CD14-positive monocyte (primary cell): ENCODE measurements at regions not wholly inside any gene's neighbourhood (a gene's known extent, or its start where the extent isn't known, plus 50 kb on each side); places are given as distances from the start of the nearest gene placed in this dataset.

Source experiments
- DNase-seq, 3 donors: peaks; one replicate each; pipeline ENCODE4 v3.0.0-alpha.2; 2011 to 2022
- H2AFZ ChIP-seq: 2 replicates; pipeline ENCODE4 v1.6.0; 2012; ENCODE audit warnings: mild to moderate bottlenecking, low read depth, low read length, inconsistent platforms; ENCODE audit not compliant: insufficient read depth, poor library complexity, severe bottlenecking
- H3K27ac ChIP-seq, 2 donors: 1 replicate in 1 of 2; 2 replicates in 1 of 2; pipeline ENCODE4 v1.5.1; 2012 to 2013; ENCODE audit warnings: low read length in 2 of 2, control low read depth in 1 of 2, inconsistent platforms in 1 of 2, low read depth in 1 of 2, mild to moderate bottlenecking in 1 of 2
- H3K27me3 ChIP-seq, 2 donors: one replicate each; pipeline versions ENCODE4 v1.6.0 to v1.6.1; 2011 to 2013; ENCODE audit warnings: low read length in 2 of 2; ENCODE audit not compliant: control insufficient read depth in 2 of 2, insufficient read depth in 2 of 2
- H3K36me3 ChIP-seq, 2 donors: replicated peaks in 1 of 2; 1 replicate in 1 of 2; 2 replicates in 1 of 2; pipeline versions ENCODE4 v1.5.1 to v1.6.1; 2012 to 2013; ENCODE audit warnings: low read length in 2 of 2, control low read depth in 1 of 2, inconsistent platforms in 1 of 2, mild to moderate bottlenecking in 1 of 2; ENCODE audit not compliant: insufficient read depth in 2 of 2, control insufficient read depth in 1 of 2
- H3K4me1 ChIP-seq, 2 donors: 1 replicate in 1 of 2; 2 replicates in 1 of 2; pipeline versions ENCODE4 v1.5.1 to v1.6.1; 2012 to 2013; ENCODE audit warnings: low read length in 2 of 2, control low read depth in 1 of 2, inconsistent platforms in 1 of 2, mild to moderate bottlenecking in 1 of 2, moderate library complexity in 1 of 2; ENCODE audit not compliant: insufficient read depth in 2 of 2, control insufficient read depth in 1 of 2
- H3K4me2 ChIP-seq: replicated peaks from 2 replicates; pipeline ENCODE3; 2012; ENCODE audit warnings: low read length, moderate library complexity, mild to moderate bottlenecking; ENCODE audit not compliant: poor library complexity, severe bottlenecking; ENCODE audit errors: extremely low read depth
- H3K4me3 ChIP-seq, 3 experiments: fragments of 200-600 bp in 1 of 3; sonication (generic) in 1 of 3; replicated peaks in 1 of 3; 1 replicate in 2 of 3; 2 replicates in 1 of 3; pipeline ENCODE4 v1.5.1; 2011 to 2013; ENCODE audit warnings: low read length in 3 of 3, mild to moderate bottlenecking in 3 of 3, control low read depth in 2 of 3, low read depth in 2 of 3, inconsistent platforms in 1 of 3, moderate library complexity in 1 of 3
- H3K79me2 ChIP-seq: 2 replicates; pipeline ENCODE4 v1.6.0; 2012; ENCODE audit warnings: mild to moderate bottlenecking, control low read depth, inconsistent platforms, low read length, moderate library complexity; ENCODE audit not compliant: insufficient read depth
- H3K9ac ChIP-seq: 2 replicates; pipeline ENCODE4 v1.6.0; 2017; ENCODE audit warnings: low read length, mild to moderate bottlenecking; ENCODE audit not compliant: insufficient read depth, poor library complexity, severe bottlenecking
- H3K9me3 ChIP-seq, 2 donors: replicated peaks in 1 of 2; 1 replicate in 1 of 2; 2 replicates in 1 of 2; pipeline versions ENCODE4 v1.5.1 to v1.6.1; 2012 to 2013; ENCODE audit warnings: low read length in 2 of 2, control low read depth in 1 of 2; ENCODE audit not compliant: control insufficient read depth in 1 of 2, insufficient read depth in 1 of 2
- H4K20me1 ChIP-seq: 2 replicates; pipeline ENCODE4 v1.6.0; 2012; ENCODE audit warnings: mild to moderate bottlenecking, low read length, control low read depth, moderate library complexity; ENCODE audit not compliant: insufficient read depth
- H3K27ac Mint-ChIP-seq, 7 donors: one replicate each; pipeline ENCODE4 v1.8.0; 2020; ENCODE audit warnings: mild to moderate bottlenecking in 7 of 7, mixed read lengths in 7 of 7, moderate library complexity in 6 of 7, inconsistent platforms in 2 of 7
- H3K27me3 Mint-ChIP-seq, 3 donors: one replicate each; pipeline ENCODE4 v1.8.0; 2021 to 2022; ENCODE audit warnings: low read depth in 3 of 3, mild to moderate bottlenecking in 3 of 3, mixed read lengths in 3 of 3, moderate library complexity in 3 of 3, inconsistent platforms in 1 of 3
- H3K36me3 Mint-ChIP-seq, 2 donors: one replicate each; pipeline ENCODE4 v1.8.0; 2020; ENCODE audit warnings: mixed read lengths in 2 of 2, inconsistent platforms in 1 of 2, mild to moderate bottlenecking in 1 of 2
- H3K4me1 Mint-ChIP-seq: one replicate; pipeline ENCODE4 v1.8.0; 2020; ENCODE audit warnings: mild to moderate bottlenecking, mixed read lengths
- H3K4me3 Mint-ChIP-seq, 2 donors: one replicate each; pipeline ENCODE4 v1.8.0; 2020; ENCODE audit warnings: mild to moderate bottlenecking in 2 of 2, mixed read lengths in 2 of 2, moderate library complexity in 1 of 2
- H3K9me3 Mint-ChIP-seq, 7 donors: one replicate each; pipeline ENCODE4 v1.8.0; 2020 to 2022; ENCODE audit warnings: mixed read lengths in 7 of 7, mild to moderate bottlenecking in 6 of 7, moderate library complexity in 6 of 7, inconsistent platforms in 2 of 7
- CTCF ChIP-seq: fragments of 200-600 bp; IDR thresholded peaks from one replicate; pipeline ENCODE4 v1.8.0; 2022; ENCODE audit warnings: antibody characterized with exemption, mild to moderate bottlenecking
- WGBS: methylation state at CpG from one replicate; pipeline ENCODE4 v1.1.5; 2013; ENCODE audit warnings: missing lambda C conversion rate; ENCODE audit not compliant: insufficient coverage; 5-methylcytosine and 5-hydroxymethylcytosine counted together
- intact Hi-C, 2 donors: fragments of 100-400 bp; cut with micrococcal nuclease; formaldehyde crosslinking; loops; one replicate each; pipeline versions ENCODE4 v1.15.0 to v1.15.1; 2023

- Histone ChIP-seq H3K9me3 (no peaks in the 10 kb centered on the region), H3K79me2 (no peaks in the 10 kb centered on the region), H3K36me3 (no peaks in the 10 kb centered on the region), H3K4me1 (peaks cover 6 to 12% of the 10 kb centered on the region in 2 donors), H4K20me1 (no peaks in the 10 kb centered on the region), H3K4me2 (no peak overlapping the region), H3K27me3 (no peaks in the 10 kb centered on the region), H3K4me3 (no peak overlapping the region), H3K9ac (no peak overlapping the region), H2AFZ (no peak overlapping the region), H3K27ac (no peak overlapping the region)
- no peak for DNase-seq
- intact Hi-C loops = loop anchor here in 1 of 2 donors (10.0 kb wide), 1 partner anchor 235 kb away; no protein-coding TSS in a partner anchor
- peaks cover 5% of the 10 kb centered on the region for H3K4me1 Mint-ChIP-seq
- H3K27me3 Mint-ChIP-seq = peaks cover 0 to 1% (median 0%) of the 10 kb centered on the region in 3 donors
- H3K4me3 Mint-ChIP-seq = no peak overlapping the region
- H3K9me3 Mint-ChIP-seq = no peaks in the 10 kb centered on the region
- TF ChIP-seq CTCF = no peak
- H3K27ac Mint-ChIP-seq = no peak overlapping the region
- WGBS = 100% methylated on average over 1 of the region's 3 CpGs
- H3K36me3 Mint-ChIP-seq = no peaks in the 10 kb centered on the region
Observed at GRCh38 chr5:103469288-103470040, 93.1 kb downstream of the NUDT12 start.

GRCh38 chr5:103467831-103468230 lies 94.8 kb downstream of the NUDT12 start:
- no peaks in the 10 kb centered on the region for H3K36me3 ChIP-seq
- H3K4me1 ChIP-seq = peaks cover 0 to 3% of the 10 kb centered on the region in 2 donors
- no peak overlapping the region for H3K4me3 ChIP-seq
- no peaks in the 10 kb centered on the region for H4K20me1 ChIP-seq
- no peak for DNase-seq
- no peaks in the 10 kb centered on the region for H3K27me3 ChIP-seq
- H3K4me3 Mint-ChIP-seq = no peak overlapping the region
- no peaks in the 10 kb centered on the region for H3K79me2 ChIP-seq
- H3K27ac Mint-ChIP-seq = no peak overlapping the region
- no peaks in the 10 kb centered on the region for H3K9me3 ChIP-seq
- TF ChIP-seq CTCF = no peak
- no peak overlapping the region for H3K27ac ChIP-seq
- no peaks in the 10 kb centered on the region for H3K9me3 Mint-ChIP-seq
- WGBS = 100% methylated on average over 1 of the region's 3 CpGs
- H3K36me3 Mint-ChIP-seq = no peaks in the 10 kb centered on the region
- peaks cover 0 to 1% (median 0%) of the 10 kb centered on the region in 3 donors for H3K27me3 Mint-ChIP-seq
- intact Hi-C loops = no loop called here
- H3K4me2 ChIP-seq = no peak overlapping the region
- H2AFZ ChIP-seq = no peak overlapping the region
- no peak overlapping the region for H3K9ac ChIP-seq
- peaks cover 5% of the 10 kb centered on the region for H3K4me1 Mint-ChIP-seq
